ENCODE measurements at regions not wholly inside any gene's neighbourhood (a gene's known extent, or its start where the extent isn't known, plus 50 kb on each side); places are given as distances from the start of the nearest gene placed in this dataset.

- Histone ChIP-seq H3K4me3 (ENCODE audit: low read depth in 1 of 2, low read length in 1 of 2) (no peak overlapping the region), H3K36me3 (no peaks in the 10 kb centered on the region), H3K27ac (no peak overlapping the region), H3K9me3 (no peaks in the 10 kb centered on the region), H3K4me1 (ENCODE audit: control insufficient read depth in 1 of 2, insufficient read depth in 1 of 2, low read depth in 1 of 2, low read length in 1 of 2) (no peaks in the 10 kb centered on the region), H3K27me3 (peaks cover 1% of the 10 kb centered on the region)
- no peak for TF ChIP-seq CTCF (IDR thresholded peaks at IDR 0.05)
These were observed 660.0 kb downstream of the PTPRU start for GRCh38 chr1:29896300-29896699.

- H3K4me1 ChIP-seq (ENCODE audit: control insufficient read depth in 1 of 2, insufficient read depth in 1 of 2, low read depth in 1 of 2, low read length in 1 of 2), result no peaks in the 10 kb centered on the region
- no peaks in the 10 kb centered on the region for H3K36me3 ChIP-seq
- no peak overlapping the region for H3K27ac ChIP-seq
- H3K27me3 ChIP-seq, result no peaks in the 10 kb centered on the region
- H3K9me3 ChIP-seq, result no peaks in the 10 kb centered on the region
- TF ChIP-seq CTCF (IDR thresholded peaks at IDR 0.05), result no peak
- no peak overlapping the region for H3K4me3 ChIP-seq (ENCODE audit: low read depth in 1 of 2, low read length in 1 of 2)
These were observed 658.9 kb downstream of the PTPRU start for GRCh38 chr1:29895201-29895600.

GRCh38 chr1:29894311-29894710 is 658.0 kb downstream of the PTPRU start:
- no peak for TF ChIP-seq CTCF (IDR thresholded peaks at IDR 0.05)
- no peak overlapping the region for H3K4me3 ChIP-seq (ENCODE audit: low read depth in 1 of 2, low read length in 1 of 2)
- no peaks in the 10 kb centered on the region for H3K9me3 ChIP-seq
- H3K27me3 ChIP-seq, result no peaks in the 10 kb centered on the region
- H3K36me3 ChIP-seq, result no peaks in the 10 kb centered on the region
- no peaks in the 10 kb centered on the region for H3K4me1 ChIP-seq (ENCODE audit: control insufficient read depth in 1 of 2, insufficient read depth in 1 of 2, low read depth in 1 of 2, low read length in 1 of 2)
- H3K27ac ChIP-seq, result no peak overlapping the region

- Histone ChIP-seq H3K4me1 (ENCODE audit: control insufficient read depth in 1 of 2, insufficient read depth in 1 of 2, low read depth in 1 of 2, low read length in 1 of 2) (no peaks in the 10 kb centered on the region), H3K27me3 (no peaks in the 10 kb centered on the region), H3K27ac (no peak overlapping the region), H3K36me3 (no peaks in the 10 kb centered on the region), H3K4me3 (ENCODE audit: low read depth in 1 of 2, low read length in 1 of 2) (no peak overlapping the region), H3K9me3 (no peaks in the 10 kb centered on the region)
- TF ChIP-seq CTCF (IDR thresholded peaks at IDR 0.05), result no peak
These were observed 657.5 kb downstream of the PTPRU start for GRCh38 chr1:29893806-29894205.

- no peak overlapping the region for H3K27ac ChIP-seq
- TF ChIP-seq CTCF (IDR thresholded peaks at IDR 0.05), result no peak
- no peaks in the 10 kb centered on the region for H3K9me3 ChIP-seq
- no peaks in the 10 kb centered on the region for H3K4me1 ChIP-seq (ENCODE audit: control insufficient read depth in 1 of 2, insufficient read depth in 1 of 2, low read depth in 1 of 2, low read length in 1 of 2)
- no peaks in the 10 kb centered on the region for H3K27me3 ChIP-seq
- no peak overlapping the region for H3K4me3 ChIP-seq (ENCODE audit: low read depth in 1 of 2, low read length in 1 of 2)
- H3K36me3 ChIP-seq, result no peaks in the 10 kb centered on the region
These were observed 656.9 kb downstream of the PTPRU start for GRCh38 chr1:29893046-29893723.
